ENCODE measurements at regions not wholly inside any gene's neighbourhood (a gene's known extent, or its start where the extent isn't known, plus 50 kb on each side); places are given as distances from the start of the nearest gene placed in this dataset.

- peaks cover 24% of the 10 kb centered on the region for H3K4me1 ChIP-seq (ENCODE audit: control insufficient read depth, extremely low read depth, insufficient read depth, low read length)
- TF ChIP-seq CTCF (optimal IDR thresholded peaks at IDR 0.05 in 1 of 3, IDR thresholded peaks at IDR 0.05 in 1 of 3, conservative IDR thresholded peaks at IDR 0.05 in 1 of 3; ENCODE audit: extremely low read depth in 1 of 3, insufficient read depth in 2 of 3, low read length in 3 of 3) (no peak), EZH2 (IDR thresholded peaks at IDR 0.05; ENCODE audit: low read length) (no peak)
- no peak overlapping the region for H3K9ac ChIP-seq (ENCODE audit: control insufficient read depth, extremely low read depth, insufficient read depth, low read length)
- no peak overlapping the region for H3K4me3 ChIP-seq (ENCODE audit: control insufficient read depth in 2 of 3, extremely low read depth in 1 of 3, insufficient read depth in 2 of 3, low read depth in 1 of 3, low read length in 3 of 3)
- H3K27ac ChIP-seq (ENCODE audit: control insufficient read depth, insufficient read depth, low read length) = no peak overlapping the region
- no peaks in the 10 kb centered on the region for H3K9me3 ChIP-seq (ENCODE audit: control insufficient read depth, low read depth, low read length)
- H4K20me1 ChIP-seq (ENCODE audit: control insufficient read depth, extremely low read depth, insufficient read depth, low read length) = no peaks in the 10 kb centered on the region
- dilution Hi-C loops (cut with MboI; ENCODE audit: extremely low pct_ligation_motif_present, low sequenced_read_pairs) = no loop called here
- no peak for DNase-seq (ENCODE audit: low read depth, low spot score)
- FAIRE-seq = no peak
- H3K36me3 ChIP-seq (ENCODE audit: control insufficient read depth in 2 of 2, extremely low read depth in 1 of 2, insufficient read depth in 2 of 2, low read length in 2 of 2) = no peaks in the 10 kb centered on the region
- H3K9me1 ChIP-seq (ENCODE audit: control insufficient read depth, extremely low read depth, insufficient read depth, low read length) = no peaks in the 10 kb centered on the region
- no peak overlapping the region for H2AFZ ChIP-seq (ENCODE audit: control insufficient read depth, low read length)
- H3K79me2 ChIP-seq (ENCODE audit: control insufficient read depth, insufficient read depth, low read length) = no peaks in the 10 kb centered on the region
- no peaks in the 10 kb centered on the region for H3K27me3 ChIP-seq (ENCODE audit: control insufficient read depth, extremely low read depth, insufficient read depth, low read length)
- no peak overlapping the region for H3K4me2 ChIP-seq (ENCODE audit: control insufficient read depth, extremely low read depth, insufficient read depth, low read depth, low read length)
Measured at GRCh38 chr2:12536976-12537375, 179.8 kb upstream of the TRIB2 start.

GRCh38 chr2:12538138-12538694 lies 178.5 kb upstream of the TRIB2 start:
- dilution Hi-C loops (cut with MboI; ENCODE audit: extremely low pct_ligation_motif_present, low sequenced_read_pairs) = no loop called here
- no peak for FAIRE-seq

More at GRCh38 chr2:12538138-12538694, 178.5 kb upstream of the TRIB2 start:
- Histone ChIP-seq H3K79me2 (ENCODE audit: control insufficient read depth, insufficient read depth, low read length) (no peaks in the 10 kb centered on the region), H3K9ac (ENCODE audit: control insufficient read depth, extremely low read depth, insufficient read depth, low read length) (no peak overlapping the region), H2AFZ (ENCODE audit: control insufficient read depth, low read length) (no peak overlapping the region), H3K36me3 (ENCODE audit: control insufficient read depth in 2 of 2, extremely low read depth in 1 of 2, insufficient read depth in 2 of 2, low read length in 2 of 2) (no peaks in the 10 kb centered on the region), H3K4me3 (ENCODE audit: control insufficient read depth in 2 of 3, extremely low read depth in 1 of 3, insufficient read depth in 2 of 3, low read depth in 1 of 3, low read length in 3 of 3) (no peak overlapping the region), H3K27me3 (ENCODE audit: control insufficient read depth, extremely low read depth, insufficient read depth, low read length) (no peaks in the 10 kb centered on the region), H3K4me1 (ENCODE audit: control insufficient read depth, extremely low read depth, insufficient read depth, low read length) (peaks cover 22% of the 10 kb centered on the region), H3K4me2 (ENCODE audit: control insufficient read depth, extremely low read depth, insufficient read depth, low read depth, low read length) (no peak overlapping the region), H3K9me3 (ENCODE audit: control insufficient read depth, low read depth, low read length) (no peaks in the 10 kb centered on the region), H3K27ac (ENCODE audit: control insufficient read depth, insufficient read depth, low read length) (no peak overlapping the region), H4K20me1 (ENCODE audit: control insufficient read depth, extremely low read depth, insufficient read depth, low read length) (no peaks in the 10 kb centered on the region), H3K9me1 (ENCODE audit: control insufficient read depth, extremely low read depth, insufficient read depth, low read length) (no peaks in the 10 kb centered on the region)
- TF ChIP-seq CTCF (optimal IDR thresholded peaks at IDR 0.05 in 1 of 3, IDR thresholded peaks at IDR 0.05 in 1 of 3, conservative IDR thresholded peaks at IDR 0.05 in 1 of 3; ENCODE audit: extremely low read depth in 1 of 3, insufficient read depth in 2 of 3, low read length in 3 of 3) = no peak
- no peak for TF ChIP-seq EZH2 (IDR thresholded peaks at IDR 0.05; ENCODE audit: low read length)
- DNase-seq (ENCODE audit: low read depth, low spot score) = no peak
